ENCODE measurements at regions not wholly inside any gene's neighbourhood (a gene's known extent, or its start where the extent isn't known, plus 50 kb on each side); places are given as distances from the start of the nearest gene placed in this dataset.
"Not testable (repeated sequence)": the region's sequence is repeated elsewhere in the genome, so short reads cannot be mapped to it uniquely, and the experiment has no call there.

GRCh38 chr3:153830552-153830951 is 290.6 kb upstream of the ARHGEF26 start:
- DNase-seq (ENCODE audit: low spot score) = no peak

- no peak for DNase-seq (ENCODE audit: low spot score)
Measured at GRCh38 chr3:153835540-153835939, 285.6 kb upstream of the ARHGEF26 start.

DNA sequence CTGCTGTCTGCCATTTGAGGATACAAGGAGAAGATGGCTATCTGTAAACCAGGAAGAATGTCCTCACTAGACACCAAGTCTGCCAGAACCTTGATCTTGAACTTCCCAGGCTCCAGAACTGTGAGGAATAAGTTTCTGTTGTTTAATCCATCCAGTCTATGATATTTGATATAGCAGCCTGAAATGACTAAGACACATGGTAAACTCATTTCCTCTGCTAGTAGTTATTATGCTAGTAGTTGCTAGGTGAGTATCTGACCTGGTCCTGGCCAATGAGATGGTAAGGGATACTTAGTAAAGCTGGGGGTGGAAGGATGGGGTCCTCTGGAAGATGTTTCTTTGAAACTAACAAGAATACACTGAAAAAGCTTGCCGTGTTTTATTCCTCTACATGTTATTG is 280.7 kb upstream of the ARHGEF26 start:
- no peak for DNase-seq (ENCODE audit: low spot score)

DNA sequence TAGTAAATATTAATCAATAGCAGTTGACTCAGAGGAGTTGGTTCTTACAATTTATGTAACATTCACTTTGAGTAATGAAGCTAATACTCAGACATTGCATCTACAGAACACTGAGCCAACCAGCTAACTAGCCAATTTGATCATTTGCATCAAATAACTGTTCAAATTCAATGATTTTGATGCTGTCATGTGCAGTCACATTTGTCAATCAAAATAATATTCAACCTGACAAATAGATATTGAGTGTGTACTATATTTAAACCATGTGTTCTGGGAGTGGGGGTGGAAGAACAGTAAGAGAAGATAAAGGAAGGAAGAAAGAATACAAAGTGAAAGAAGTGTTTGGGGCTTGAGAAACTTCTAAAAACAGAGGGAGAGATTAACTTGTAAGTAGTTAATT is 277.2 kb upstream of the ARHGEF26 start:
- DNase-seq (ENCODE audit: low spot score) = no peak

DNA sequence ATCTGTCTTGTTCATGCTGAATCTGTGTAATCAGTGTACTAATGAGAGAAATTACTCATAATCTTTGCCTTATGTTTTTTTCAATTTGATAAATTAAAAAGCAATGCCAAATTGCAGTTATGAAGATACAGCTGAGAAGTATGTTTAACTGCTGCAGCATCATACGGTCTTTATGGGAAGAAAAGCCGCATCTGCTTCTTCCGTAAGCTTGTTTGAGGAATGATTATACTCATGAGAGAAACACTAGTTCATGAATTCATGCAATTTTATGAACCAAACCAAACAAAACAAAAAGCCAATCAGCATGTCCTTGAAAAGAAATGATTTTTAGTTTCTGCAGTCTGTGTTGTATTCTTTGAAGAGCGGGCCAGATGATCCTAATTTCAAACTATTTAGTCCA is 275.9 kb upstream of the ARHGEF26 start:
- no peak for DNase-seq (ENCODE audit: low spot score)

DNA sequence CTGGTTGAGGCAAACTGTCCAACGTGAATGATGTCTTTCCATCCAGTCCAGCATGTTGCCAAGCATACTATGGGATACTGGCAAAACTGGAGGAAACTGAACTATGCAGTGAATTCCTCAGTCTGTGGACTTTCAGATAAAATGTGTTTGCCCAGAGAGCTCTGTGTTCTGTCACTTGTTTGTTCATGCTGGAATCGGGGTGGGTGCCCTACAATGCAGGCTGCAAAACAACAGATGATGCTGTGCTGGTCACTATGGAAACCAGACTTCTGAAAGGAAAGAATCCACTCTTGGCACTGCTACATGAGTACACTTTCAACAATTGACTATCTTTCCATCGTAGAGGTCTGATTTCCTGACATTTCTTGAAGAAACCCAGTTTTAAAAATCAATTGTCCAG is 272.5 kb upstream of the ARHGEF26 start:
- no peak for DNase-seq (ENCODE audit: low spot score)

DNA sequence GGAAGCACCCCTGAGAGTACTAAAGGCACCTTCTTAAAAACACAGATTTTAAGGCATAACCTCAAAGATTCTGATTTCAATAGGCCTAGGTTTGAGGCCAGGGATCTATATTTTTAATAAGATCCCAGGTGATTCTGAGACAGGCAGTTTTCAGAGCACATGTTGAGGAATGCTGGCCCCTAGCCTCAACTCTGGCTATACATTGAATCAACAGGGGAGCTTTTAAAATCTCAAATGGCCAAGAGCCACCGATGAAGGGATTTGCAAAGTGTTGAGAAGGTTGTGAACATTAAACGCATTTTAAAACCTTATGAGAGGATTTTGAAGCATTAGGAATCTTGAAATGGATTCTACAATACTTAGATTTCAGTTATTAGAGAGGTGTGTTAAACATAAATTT is 268.8 kb upstream of the ARHGEF26 start:
- no peak for DNase-seq (ENCODE audit: low spot score)

DNA sequence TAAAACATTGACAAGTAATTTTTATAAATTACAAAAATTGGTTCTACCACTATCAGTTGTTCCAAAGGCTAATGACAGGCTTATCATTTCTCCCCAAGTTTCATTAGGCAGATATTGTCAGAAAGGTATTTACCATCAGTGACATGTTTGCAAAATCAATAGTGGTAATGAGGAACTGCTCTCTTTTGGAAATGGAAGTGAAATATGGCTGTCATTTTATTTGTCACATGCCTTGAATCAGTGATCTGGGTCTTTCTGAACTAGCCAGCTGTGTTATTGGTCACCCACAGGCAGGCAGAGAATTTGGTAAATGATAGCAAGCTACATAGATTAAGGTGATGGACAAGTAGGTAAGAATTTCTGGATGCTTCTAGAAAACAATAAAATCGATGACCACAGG is 268.0 kb upstream of the ARHGEF26 start:
- no peak for DNase-seq (ENCODE audit: low spot score)

DNA sequence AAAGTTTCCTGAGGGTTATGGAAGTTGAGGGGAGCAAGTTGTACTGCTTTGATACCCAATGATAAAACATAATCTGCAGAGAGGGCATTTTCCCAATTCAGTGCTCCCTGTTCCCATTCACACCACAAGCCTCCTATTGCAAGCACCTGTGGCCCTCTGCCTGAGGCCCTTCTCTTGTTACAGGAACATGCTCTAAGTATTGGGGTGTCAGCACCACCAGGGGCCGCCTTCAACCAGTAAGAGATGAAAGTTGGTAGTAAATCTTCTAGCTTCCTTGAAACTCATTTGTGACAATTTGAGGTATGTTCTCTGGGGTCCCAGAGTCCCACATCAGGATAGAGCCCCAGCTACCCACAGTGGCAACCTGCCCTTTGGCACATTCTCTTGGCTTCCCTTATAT is 265.4 kb upstream of the ARHGEF26 start:
- DNase-seq (ENCODE audit: low spot score) = no peak

GRCh38 chr3:153856932-153857331 is 264.3 kb upstream of the ARHGEF26 start:
- no peak for DNase-seq (ENCODE audit: low spot score)

- no peak for DNase-seq (ENCODE audit: low spot score)
Measured at GRCh38 chr3:153864793-153865192, 256.4 kb upstream of the ARHGEF26 start.

DNA sequence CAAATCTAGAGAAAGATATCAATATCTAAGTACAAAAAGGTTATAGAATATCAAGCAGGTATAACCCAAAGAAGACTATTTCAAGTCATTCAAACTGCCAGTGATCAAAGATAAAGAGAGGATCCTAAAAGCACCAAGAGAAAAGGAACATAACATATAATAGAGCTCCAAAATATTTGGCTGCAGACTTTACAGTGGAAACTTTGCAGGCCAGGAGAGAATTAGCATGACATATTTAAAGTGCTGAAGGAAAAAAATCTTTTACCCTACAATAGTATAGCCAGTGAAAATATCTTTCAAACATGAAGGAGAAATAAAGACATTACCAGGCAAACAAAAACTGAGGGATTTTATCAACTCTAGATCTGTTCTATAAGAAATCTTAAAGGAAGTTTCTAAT is 254.3 kb upstream of the ARHGEF26 start:
- no peak for DNase-seq (ENCODE audit: low spot score)

DNA sequence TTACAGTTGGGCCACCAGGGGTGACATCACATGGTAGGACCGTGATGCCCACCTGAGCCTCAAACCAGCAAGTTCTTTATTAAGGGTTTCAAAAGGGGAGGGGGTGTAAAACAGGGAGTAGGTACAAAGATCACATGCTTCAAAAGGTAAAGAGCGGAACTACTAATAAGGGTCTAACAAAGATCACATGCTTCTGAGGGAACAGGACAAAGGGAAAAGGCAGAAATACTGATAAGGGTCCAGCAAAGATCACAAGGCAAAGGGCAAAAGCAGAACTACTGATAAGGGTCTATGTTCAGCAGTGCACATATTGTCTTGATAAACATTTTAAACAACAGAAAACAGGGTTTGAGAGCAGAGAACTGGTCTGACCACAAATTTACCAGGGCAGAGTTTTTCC is 246.8 kb upstream of the ARHGEF26 start:
- DNase-seq (ENCODE audit: low spot score) = not testable (repeated sequence)

DNA sequence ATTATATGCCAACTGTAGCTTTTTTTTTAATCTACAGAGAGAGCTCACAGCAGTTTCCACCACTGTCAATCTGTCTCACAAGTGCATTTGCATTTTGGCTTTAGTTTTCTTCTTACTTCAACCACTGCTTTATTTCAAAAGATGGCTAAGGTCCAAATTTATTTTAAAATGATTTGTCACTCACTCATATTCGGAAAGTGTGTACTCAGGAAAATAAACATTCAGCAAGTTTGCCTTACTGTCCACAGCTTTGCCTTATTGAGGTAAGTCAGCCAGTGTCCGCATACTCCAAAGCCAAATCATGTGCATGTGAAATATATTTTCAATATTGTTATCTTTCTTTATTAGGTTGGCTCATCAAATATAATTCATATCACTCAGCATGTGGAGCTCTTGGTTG is 240.7 kb upstream of the ARHGEF26 start:
- DNase-seq (ENCODE audit: low spot score) = no peak

DNA sequence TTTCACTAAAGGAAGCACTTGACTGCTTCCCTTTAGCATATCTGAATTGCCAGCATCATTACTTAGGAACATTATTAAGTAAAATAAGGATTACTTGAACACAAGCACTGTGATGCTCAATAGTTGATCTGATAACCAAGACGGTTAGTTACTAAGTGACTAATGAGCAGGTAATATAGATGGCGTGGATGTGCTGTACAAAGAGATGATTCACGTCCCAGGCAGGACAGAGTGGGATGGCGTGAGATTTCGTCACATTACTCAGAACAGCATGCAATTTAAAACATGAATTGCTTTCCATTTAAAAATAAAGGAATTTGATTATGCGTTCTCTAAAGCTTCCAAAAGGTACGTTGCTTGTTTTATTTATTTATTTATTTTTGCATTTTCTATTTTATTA is 240.0 kb upstream of the ARHGEF26 start:
- DNase-seq (ENCODE audit: low spot score) = no peak

DNA sequence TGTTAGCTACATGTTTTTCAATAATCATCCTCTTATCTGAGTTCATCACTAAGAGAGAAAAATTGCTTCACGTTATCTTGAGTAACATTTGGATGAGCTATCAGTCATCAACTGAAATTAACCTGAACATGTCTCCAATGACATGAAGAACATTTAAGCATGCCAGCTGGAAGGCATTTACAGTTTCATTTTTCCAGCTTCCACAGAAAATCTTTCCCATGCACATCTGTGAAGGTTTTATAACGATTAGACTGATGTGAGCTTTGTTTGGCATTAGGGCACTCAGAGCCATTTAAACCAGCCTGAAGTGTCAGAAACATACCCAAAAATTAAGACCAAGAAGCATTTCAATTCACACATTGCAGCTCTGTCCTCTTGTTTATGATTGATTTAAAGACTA is 235.8 kb upstream of the ARHGEF26 start:
- DNase-seq (ENCODE audit: low spot score) = no peak

DNA sequence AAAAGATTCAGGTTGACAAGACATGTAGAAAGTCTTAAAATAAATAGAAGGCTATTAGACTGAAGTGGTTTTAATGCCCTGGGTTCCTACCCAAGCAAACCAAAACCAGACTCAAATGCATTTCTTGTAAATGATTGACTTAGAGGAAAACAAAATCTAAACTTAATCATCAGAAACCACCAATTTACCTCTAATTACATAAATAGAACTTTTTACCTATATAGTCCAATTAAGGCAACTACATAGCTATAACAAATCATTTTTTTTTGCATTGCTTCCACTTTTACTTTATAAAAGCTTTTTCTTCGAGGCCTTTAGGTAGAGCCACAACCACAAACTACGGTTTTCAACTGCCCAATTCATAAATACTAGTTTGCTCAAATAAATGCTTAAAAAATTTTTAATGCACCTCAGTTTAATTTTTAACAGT is 231.3 kb upstream of the ARHGEF26 start:
- no peak for DNase-seq (ENCODE audit: low spot score)

GRCh38 chr3:153892126-153892525 is 229.1 kb upstream of the ARHGEF26 start:
- no peak for DNase-seq (ENCODE audit: low spot score)

DNA sequence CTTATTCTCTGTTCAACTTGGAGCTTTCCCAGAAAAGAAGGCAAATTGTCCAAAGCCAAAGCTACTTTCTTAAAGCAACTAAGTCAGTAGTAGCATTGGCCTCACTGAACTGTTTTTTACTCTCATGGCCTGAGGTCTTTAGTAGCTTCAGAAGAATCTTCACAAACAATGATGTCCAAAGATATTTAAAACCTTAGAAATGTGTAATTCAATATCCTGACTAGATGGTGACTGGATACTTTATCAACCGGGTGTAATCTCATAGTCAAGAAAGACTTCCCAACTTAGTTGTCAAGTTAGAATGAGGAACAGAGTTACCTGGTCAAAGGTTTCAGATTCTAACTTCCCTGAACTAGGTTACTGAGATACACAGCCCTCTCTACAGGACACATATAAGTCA is 226.3 kb upstream of the ARHGEF26 start:
- no peak for DNase-seq (ENCODE audit: low spot score)

GRCh38 chr3:153896197-153896596 is 225.0 kb upstream of the ARHGEF26 start:
- DNase-seq (ENCODE audit: low spot score) = no peak

GRCh38 chr3:153897025-153897723 is 224.0 kb upstream of the ARHGEF26 start:
- DNase-seq (ENCODE audit: low spot score) = no peak

DNA sequence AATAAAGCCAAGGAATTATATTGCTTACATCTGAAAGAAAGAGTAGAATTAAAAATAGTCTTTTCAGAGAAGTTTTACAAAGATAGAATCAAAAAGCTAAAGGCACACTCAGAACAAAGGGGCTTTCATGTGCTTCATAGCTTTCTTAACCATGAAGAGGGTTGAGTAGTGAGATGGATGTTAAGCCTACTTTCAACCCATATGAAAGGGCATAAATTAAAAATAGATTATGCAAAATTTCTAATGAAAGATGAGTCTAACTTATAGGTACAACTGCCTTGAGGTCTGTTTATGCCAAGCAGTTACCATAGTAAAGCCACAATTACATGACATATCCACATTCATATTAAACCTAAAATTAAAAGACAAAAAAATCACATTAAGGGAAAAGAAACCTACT is 223.3 kb upstream of the ARHGEF26 start:
- DNase-seq (ENCODE audit: low spot score) = no peak

DNA sequence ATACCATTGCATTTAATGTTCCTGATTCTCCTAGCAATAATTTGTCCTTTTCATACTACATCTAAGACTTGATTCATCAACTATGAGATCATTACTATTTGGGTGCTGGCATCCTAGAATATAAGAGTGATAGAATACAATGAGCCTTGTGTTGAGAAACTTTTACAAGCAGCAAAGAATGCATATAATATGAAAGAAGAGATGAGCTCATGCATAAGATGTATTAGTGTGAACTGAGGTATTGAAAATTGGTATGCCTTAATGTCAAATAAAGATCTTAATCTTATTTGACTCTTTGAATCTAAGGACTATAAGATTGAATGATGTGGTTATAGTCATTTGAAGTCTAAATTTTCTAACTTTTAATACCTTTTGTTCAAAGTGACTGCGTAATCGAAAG is 220.0 kb upstream of the ARHGEF26 start:
- no peak for DNase-seq (ENCODE audit: low spot score)

DNA sequence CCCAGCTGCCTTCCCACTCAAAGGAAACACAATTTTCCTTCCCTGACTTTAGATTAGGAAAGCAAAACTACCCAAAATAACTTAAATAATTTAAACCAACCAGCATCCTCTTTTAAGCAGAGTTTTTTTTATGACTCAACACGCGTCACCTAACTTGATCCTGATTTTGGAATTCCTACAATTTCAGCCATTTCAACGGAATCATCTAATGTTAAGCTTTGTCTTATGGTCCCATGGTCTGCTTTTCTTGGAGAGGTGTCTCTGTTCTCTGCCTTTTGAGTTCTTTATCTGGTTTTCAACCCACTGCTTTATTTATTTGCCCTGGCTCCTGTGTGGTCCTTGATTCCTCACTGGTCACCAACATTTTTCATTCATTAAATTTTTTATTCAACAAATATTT is 219.2 kb upstream of the ARHGEF26 start:
- no peak for DNase-seq (ENCODE audit: low spot score)
